ENCODE measurements at regions not wholly inside any gene's neighbourhood (a gene's known extent, or its start where the extent isn't known, plus 50 kb on each side); places are given as distances from the start of the nearest gene placed in this dataset.

DNA sequence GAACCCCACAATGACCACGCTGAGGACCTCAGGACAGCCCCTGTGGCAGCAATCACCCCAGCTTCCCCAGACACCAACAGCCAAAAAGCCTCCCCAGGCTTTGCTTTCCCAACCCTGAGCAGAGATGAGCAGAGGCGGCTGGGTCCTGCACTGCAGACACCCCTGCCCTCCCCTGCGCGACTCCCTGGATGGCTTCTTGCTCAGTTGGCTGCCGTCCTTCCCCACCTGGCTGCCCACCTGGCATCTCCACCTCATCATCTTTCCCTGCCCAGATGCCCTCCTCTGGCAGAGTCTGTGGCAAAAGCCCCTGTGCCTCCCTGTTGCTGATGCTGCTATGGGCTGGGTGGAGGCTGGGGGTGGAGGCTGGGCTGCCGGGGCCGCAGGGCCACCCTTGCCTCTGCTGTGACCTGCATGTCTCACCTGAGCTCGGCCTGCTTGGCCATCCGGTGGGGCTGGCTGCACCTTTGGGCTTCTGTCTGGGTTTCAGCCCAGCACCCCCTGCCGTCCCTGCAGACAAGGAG lies 567.7 kb downstream of the TCERG1L start:
- Mint-ChIP-seq H3K27me3 (no peaks in the 10 kb centered on the region), H3K27ac (no peak overlapping the region), H3K4me3 (no peak overlapping the region), H3K9me3 (peaks cover 3% of the 10 kb centered on the region), H3K36me3 (no peaks in the 10 kb centered on the region), H3K4me1 (no peaks in the 10 kb centered on the region)
- CTCF ChIA-PET: no interaction called here
- DNase-seq: peak; percentile 8

DNA sequence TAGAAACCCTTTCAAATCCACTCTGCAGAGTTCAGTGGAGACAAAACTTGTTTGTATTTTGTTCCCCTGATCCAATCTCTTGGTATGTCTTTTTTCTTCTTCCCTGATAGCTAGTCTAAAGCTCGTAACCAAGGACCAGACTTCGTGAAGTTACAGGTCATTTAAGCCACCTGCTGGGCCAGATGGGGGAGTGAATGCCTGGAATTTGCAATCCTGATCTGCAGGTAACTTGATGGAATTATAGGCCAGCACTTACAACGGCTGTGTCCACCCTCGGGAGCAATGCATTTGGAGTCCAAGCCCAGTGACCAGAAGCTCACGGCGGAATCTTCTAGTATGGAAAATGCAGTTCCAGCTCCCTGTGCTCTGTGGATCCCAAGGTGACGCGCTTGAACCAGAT lies 566.9 kb downstream of the TCERG1L start:
- Mint-ChIP-seq H3K4me3 (no peak overlapping the region), H3K4me1 (no peaks in the 10 kb centered on the region), H3K27ac (no peak overlapping the region), H3K9me3 (peaks cover 4% of the 10 kb centered on the region), H3K27me3 (no peaks in the 10 kb centered on the region), H3K36me3 (no peaks in the 10 kb centered on the region)
- CTCF ChIA-PET: no interaction called here
- peak; percentile 7 for DNase-seq

DNA sequence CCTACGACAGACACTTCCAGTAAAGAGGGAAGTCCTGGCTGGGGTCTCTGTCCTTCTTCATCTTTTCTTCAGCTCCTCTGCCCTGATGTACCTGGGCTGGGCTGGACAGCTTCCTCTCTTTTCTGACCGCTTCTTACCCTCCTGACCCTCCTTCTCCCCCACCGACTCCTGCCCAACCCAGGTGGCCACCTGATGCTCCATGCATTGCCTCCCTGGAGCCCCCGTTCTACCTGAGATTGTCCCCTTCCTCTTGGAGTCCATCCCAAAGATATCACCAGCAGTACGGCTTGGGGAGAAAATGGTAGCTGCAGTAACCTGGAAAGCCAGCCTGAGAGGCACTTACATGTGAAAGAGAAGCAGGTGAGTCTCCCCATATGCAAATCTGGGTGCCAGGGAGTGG lies 566.3 kb downstream of the TCERG1L start:
- H3K36me3 Mint-ChIP-seq: no peaks in the 10 kb centered on the region
- H3K27ac Mint-ChIP-seq: no peak overlapping the region
- no peak overlapping the region for H3K4me3 Mint-ChIP-seq
- CTCF ChIA-PET: no interaction called here
- H3K27me3 Mint-ChIP-seq: no peaks in the 10 kb centered on the region
- no peaks in the 10 kb centered on the region for H3K4me1 Mint-ChIP-seq
- H3K9me3 Mint-ChIP-seq: peaks cover 5% of the 10 kb centered on the region
- peak; percentile 6 for DNase-seq

DNA sequence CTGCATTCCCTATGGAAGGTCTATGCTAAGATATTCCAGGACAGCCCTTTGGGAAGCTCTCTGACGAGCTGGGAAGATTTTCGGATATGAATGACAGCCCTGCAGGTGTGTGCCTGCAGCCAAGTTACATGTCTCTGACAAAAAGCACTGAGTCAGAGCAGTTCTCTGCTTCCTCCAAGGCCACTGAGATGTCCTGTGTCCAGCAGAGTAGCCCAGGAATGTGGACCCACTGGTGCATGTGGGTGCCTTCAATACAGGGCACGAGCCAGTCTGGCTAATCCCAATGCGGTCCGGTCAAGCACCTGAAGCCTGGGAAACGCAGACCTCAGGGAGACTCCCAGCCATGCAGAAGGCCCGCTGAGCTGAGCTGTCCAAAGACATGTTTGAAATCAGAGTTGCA lies 565.7 kb downstream of the TCERG1L start:
- CTCF ChIA-PET: no interaction called here
- Mint-ChIP-seq H3K27me3 (no peaks in the 10 kb centered on the region), H3K27ac (no peak overlapping the region), H3K4me1 (no peaks in the 10 kb centered on the region), H3K36me3 (no peaks in the 10 kb centered on the region), H3K9me3 (peaks cover 5% of the 10 kb centered on the region), H3K4me3 (no peak overlapping the region)
- DNase-seq: peak; percentile 3

DNA sequence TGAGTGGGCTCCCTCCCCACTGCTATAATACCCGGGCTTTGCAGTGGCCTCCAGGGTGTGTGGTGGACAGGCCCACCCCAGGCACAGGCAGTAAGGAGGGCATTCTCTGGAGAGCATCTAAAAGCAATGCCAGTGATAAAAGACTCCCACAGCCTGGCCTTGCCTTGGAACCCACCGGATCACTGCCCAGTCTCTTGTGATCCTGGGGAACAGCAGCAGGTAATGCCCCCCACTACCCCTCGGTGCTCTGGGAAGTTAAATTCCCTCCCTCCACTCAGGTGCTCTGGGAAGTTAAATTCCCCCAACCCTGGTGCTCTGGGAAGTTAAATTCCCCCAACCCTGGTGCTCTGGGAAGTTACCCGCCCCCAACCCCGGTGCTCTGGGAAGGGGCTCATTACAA lies 565.2 kb downstream of the TCERG1L start:
- H3K27ac Mint-ChIP-seq: no peak overlapping the region
- DNase-seq: no peak
- peaks cover 5% of the 10 kb centered on the region for H3K9me3 Mint-ChIP-seq
- no peaks in the 10 kb centered on the region for H3K27me3 Mint-ChIP-seq
- no peaks in the 10 kb centered on the region for H3K4me1 Mint-ChIP-seq
- no peaks in the 10 kb centered on the region for H3K36me3 Mint-ChIP-seq
- H3K4me3 Mint-ChIP-seq: no peak overlapping the region
- CTCF ChIA-PET: no interaction called here

DNA sequence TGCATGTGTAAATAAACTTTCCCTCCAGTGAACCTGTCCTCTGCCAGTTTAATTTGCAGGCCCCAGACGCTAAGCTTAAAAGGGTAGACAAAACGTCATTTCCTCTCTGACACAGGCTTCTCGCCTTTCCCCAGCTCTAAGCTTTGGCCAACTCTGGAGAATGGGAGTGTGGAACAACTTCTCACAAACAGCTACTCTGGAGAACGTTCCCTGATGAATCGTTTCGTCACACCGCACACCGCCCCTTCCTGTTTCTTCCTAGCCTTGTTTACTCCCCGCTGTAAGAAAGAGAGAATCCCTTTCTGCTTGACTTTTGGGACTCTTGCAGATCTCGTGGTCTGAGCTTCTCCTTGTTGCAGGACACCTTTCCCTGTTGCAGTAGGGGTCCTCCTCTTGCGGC lies 564.2 kb downstream of the TCERG1L start:
- CTCF ChIA-PET: no interaction called here
- Mint-ChIP-seq H3K4me1 (no peaks in the 10 kb centered on the region), H3K27ac (no peak overlapping the region), H3K9me3 (peaks cover 5% of the 10 kb centered on the region), H3K27me3 (no peaks in the 10 kb centered on the region), H3K36me3 (no peaks in the 10 kb centered on the region), H3K4me3 (no peak overlapping the region)
- no peak for DNase-seq

DNA sequence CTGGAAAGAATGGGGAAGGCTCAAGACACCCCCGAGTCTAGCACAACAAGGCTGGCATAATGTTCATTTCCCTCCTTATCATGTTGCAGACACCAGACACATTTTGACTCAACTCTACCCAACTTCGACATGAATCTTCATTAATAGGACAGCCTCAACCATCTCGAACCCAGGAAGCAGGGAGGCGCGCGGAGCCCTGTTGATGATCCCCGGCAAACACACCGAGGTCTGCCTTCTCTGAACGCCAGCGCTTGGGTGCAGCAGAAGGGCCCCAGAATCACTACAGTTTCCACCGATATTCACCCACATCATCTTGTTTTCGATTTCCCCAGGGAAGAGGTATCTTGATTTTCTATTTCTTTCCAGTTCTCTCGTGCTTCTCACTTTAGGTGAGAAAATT lies 563.6 kb downstream of the TCERG1L start:
- H3K4me3 Mint-ChIP-seq: no peak overlapping the region
- no peaks in the 10 kb centered on the region for H3K4me1 Mint-ChIP-seq
- CTCF ChIA-PET: no interaction called here
- no peak overlapping the region for H3K27ac Mint-ChIP-seq
- no peak for DNase-seq
- no peaks in the 10 kb centered on the region for H3K36me3 Mint-ChIP-seq
- peaks cover 5% of the 10 kb centered on the region for H3K9me3 Mint-ChIP-seq
- no peaks in the 10 kb centered on the region for H3K27me3 Mint-ChIP-seq

DNA sequence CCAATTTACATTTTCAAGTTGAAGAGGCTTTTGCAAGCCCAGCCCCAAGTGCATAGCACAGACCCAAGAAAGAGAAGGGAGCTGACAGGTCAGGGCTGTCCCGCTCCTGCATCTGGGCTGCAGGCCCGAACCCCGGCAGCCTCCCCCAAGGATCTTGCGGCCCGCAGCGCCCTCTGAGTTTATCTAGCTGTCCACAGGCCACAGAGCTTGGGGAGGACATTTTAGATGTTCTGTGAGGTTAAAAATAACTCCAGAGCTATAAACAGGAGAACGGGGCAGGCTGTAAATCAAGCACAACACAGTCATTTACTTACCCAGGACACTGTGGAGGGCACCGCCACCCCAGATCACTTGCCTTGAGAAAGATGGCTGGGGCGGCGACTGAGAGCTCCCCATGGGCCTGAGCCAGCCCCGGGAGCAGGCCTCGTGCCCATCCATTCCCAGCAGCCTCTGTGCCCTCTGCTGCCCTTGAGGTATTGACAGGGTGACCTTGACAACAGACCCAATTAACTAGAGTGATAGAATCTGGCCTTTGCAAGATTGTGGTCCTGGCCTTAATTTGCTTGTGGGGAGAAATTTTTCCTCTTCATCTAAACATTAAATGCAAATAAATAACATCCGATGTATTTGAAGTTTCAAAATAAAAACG lies 563.0 kb downstream of the TCERG1L start:
- no peaks in the 10 kb centered on the region for H3K27me3 Mint-ChIP-seq
- H3K4me3 Mint-ChIP-seq: no peak overlapping the region
- no peaks in the 10 kb centered on the region for H3K36me3 Mint-ChIP-seq
- H3K27ac Mint-ChIP-seq: no peak overlapping the region
- H3K9me3 Mint-ChIP-seq: peaks cover 5% of the 10 kb centered on the region
- no peaks in the 10 kb centered on the region for H3K4me1 Mint-ChIP-seq
- CTCF ChIA-PET: no interaction called here
- no peak for DNase-seq

DNA sequence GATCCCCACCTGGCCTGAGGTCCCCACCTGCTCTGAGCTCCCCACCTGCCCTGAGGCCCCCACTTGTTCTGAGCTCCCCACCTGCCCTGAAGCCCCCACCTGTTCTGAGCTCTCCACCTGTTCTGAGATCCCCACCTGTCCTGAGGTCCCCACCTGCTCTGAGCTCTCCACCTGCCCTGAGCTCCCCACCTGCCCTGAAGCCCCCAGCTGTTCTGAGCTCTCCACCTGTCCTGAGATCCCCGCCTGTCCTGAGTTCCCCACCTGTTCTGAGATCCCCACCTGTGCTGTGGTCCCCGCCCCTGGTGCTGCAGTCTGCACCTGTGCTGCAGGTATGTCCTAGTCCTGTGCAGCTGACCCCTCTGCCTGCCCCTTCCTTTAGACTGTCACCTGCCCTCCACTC lies 561.6 kb downstream of the TCERG1L start:
- CTCF ChIA-PET: no interaction called here
- Mint-ChIP-seq H3K4me3 (no peak overlapping the region), H3K9me3 (peaks cover 1% of the 10 kb centered on the region), H3K36me3 (no peaks in the 10 kb centered on the region), H3K27me3 (no peaks in the 10 kb centered on the region), H3K27ac (no peak overlapping the region), H3K4me1 (no peaks in the 10 kb centered on the region)
- peak; percentile 8 for DNase-seq

DNA sequence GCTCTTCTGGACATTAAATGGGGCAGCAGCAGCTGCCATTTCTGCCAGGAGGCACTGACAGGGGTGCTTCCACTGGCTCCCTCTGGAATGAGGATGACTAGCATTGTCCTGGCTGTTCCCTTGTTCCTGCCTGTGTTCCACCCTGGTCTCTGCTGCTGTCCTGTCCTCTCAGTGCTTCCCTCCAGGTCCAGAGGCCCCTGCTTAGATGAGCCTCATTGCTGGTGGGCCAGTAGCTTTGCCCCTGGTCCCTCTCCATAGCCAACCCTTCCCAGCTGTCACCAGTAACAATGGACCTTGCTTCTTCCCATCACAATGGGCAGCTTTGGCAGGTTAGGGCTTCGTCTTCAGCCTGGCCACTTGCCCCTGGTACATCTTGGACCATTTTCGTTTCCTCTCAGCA lies 561.1 kb downstream of the TCERG1L start:
- no peak overlapping the region for H3K4me3 Mint-ChIP-seq
- no peaks in the 10 kb centered on the region for H3K4me1 Mint-ChIP-seq
- peaks cover 4% of the 10 kb centered on the region for H3K9me3 Mint-ChIP-seq
- no peaks in the 10 kb centered on the region for H3K36me3 Mint-ChIP-seq
- no peak overlapping the region for H3K27ac Mint-ChIP-seq
- CTCF ChIA-PET: no interaction called here
- no peaks in the 10 kb centered on the region for H3K27me3 Mint-ChIP-seq
- DNase-seq: peak; percentile 8

DNA sequence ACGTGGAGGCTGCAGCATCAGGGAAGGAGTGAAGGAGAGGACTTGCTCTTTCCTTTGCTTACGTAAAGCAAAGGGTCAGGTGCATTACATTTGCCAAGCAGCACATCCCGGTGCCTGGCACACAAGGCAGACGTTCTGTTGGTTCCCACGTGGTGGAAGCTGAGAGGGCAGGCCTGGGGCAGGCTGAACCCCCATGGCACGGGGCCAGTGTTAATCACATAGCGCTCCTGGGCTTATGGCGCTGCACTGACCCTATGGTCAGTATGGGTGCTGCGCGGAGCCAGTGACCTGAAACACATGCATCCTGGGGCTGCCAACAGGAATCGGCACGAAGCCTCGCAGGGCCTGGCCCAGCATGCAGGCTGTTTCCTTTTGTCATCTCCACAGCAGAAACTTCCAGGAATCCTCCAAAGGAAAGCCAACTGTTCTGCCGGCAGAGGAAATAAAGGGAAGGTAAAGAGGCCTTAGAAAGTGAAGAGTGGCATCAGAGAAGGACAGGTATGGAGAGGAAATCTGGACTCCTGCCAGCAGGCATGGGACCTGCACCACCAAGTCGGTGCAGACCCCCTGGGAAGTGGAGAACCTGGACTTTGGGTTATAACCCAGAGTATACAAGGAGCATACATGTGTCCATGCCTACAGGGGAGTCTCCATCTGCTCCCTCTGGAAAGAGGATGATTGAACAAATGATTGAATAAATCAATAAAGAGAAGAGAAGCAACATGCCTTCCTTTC lies 560.2 kb downstream of the TCERG1L start:
- CTCF ChIA-PET: no interaction called here
- Mint-ChIP-seq H3K36me3 (no peaks in the 10 kb centered on the region), H3K27me3 (no peaks in the 10 kb centered on the region), H3K4me1 (no peaks in the 10 kb centered on the region), H3K4me3 (no peak overlapping the region), H3K9me3 (peaks cover 5% of the 10 kb centered on the region), H3K27ac (no peak overlapping the region)
- peak; percentile 11 for DNase-seq

DNA sequence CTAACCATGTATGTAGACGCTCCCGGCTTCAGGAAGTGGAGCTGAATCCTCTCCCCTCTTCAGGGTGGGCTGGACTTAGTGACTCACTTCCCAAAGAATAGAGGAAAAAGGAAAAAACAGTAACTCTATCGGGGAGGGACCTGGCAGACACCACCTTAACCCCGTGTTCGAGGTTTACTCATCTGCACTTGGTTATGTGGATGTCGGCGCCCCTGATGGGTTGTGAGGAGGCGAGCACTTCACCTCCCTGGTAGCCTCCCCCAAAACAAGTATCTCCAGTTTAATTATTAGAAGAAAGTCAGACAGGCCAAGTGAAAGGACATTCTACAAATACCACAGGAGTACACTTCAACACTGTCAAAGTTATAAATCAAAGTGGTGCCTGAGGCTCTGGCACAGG lies 559.7 kb downstream of the TCERG1L start:
- H3K4me1 Mint-ChIP-seq: no peaks in the 10 kb centered on the region
- DNase-seq: peak; percentile 5
- H3K27ac Mint-ChIP-seq: no peak overlapping the region
- H3K36me3 Mint-ChIP-seq: no peaks in the 10 kb centered on the region
- peaks cover 5% of the 10 kb centered on the region for H3K9me3 Mint-ChIP-seq
- H3K27me3 Mint-ChIP-seq: no peaks in the 10 kb centered on the region
- CTCF ChIA-PET: no interaction called here
- H3K4me3 Mint-ChIP-seq: no peak overlapping the region

DNA sequence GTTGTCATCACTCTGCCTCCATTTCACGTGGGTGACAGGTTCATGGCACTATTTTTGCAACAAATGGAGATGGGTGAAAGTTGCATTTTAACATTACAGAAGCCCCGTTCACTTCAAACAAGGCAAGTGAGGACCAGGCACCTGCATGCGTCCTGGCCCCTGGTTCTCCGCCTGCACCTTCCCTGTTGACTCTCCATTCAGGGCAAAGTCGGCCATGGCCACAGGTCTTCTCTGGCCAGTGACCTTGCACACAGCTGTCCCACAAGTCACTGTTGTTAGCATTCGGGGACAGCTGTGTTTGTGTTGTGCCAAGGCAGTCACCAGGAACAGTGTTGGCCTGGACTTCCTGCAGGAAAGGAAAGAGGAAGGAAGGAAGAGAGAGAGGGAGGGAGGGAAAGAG lies 554.9 kb downstream of the TCERG1L start:
- CTCF ChIA-PET: no interaction called here
- H3K27me3 Mint-ChIP-seq: no peaks in the 10 kb centered on the region
- no peaks in the 10 kb centered on the region for H3K4me1 Mint-ChIP-seq
- H3K27ac Mint-ChIP-seq: no peak overlapping the region
- peaks cover 8% of the 10 kb centered on the region for H3K9me3 Mint-ChIP-seq
- DNase-seq: no peak
- H3K4me3 Mint-ChIP-seq: no peak overlapping the region
- H3K36me3 Mint-ChIP-seq: no peaks in the 10 kb centered on the region

DNA sequence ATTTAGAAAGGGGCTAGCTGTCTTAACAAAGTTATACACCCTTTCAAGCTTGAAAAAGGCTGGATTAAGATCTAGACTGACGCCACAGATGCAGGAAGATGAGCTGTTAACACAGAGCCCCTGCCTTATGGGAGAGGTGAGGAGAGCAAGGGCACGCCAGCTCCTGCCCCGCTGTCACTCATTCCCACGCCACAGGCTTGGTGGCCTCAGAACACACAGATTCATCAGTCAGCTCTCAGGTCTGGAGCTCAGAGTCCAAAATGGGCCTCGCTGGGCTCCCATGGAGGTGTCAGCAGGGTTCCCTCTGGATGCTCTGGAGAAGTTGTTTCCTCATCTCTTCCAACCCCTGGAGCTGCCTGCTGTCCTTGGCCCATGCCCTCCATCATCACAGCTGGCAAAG lies 554.2 kb downstream of the TCERG1L start:
- Mint-ChIP-seq H3K36me3 (no peaks in the 10 kb centered on the region), H3K9me3 (peaks cover 8% of the 10 kb centered on the region), H3K27ac (no peak overlapping the region), H3K4me1 (no peaks in the 10 kb centered on the region), H3K4me3 (no peak overlapping the region), H3K27me3 (no peaks in the 10 kb centered on the region)
- CTCF ChIA-PET: no interaction called here
- DNase-seq: peak; percentile 6

DNA sequence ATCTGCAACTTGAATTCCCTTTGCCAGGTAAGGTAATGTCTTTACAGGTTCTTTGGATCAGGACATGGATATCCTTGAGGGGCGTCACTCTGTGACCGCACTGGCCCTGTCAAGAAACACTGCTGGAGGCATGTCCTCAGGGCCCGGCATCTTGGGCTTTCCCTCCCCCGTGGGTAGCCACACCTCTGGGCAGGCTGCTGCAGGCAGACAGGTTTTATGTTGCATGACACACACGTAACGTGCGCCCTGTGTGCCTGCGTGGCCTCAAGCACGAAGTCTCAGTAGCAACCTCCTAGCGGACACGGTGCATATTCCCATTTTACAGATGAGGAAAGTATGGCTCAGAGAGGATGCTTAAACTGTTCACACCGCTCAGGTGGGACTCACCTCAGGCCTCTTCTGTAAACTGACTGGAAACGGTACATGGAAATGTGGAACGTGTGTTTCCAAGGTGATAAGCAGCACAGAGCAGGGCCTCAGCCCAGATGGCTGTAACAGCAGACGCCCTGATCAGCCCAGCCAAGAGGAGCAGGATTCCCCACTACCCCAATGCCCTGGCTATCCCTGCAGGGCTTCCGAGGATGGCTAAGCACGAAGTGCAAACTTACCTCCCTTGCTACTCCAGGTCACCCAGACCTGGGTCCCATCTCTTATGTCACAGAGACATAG lies 553.6 kb downstream of the TCERG1L start:
- CTCF ChIA-PET: no interaction called here
- Mint-ChIP-seq H3K4me3 (no peak overlapping the region), H3K27me3 (no peaks in the 10 kb centered on the region), H3K4me1 (no peaks in the 10 kb centered on the region), H3K9me3 (peaks cover 8% of the 10 kb centered on the region), H3K27ac (no peak overlapping the region), H3K36me3 (no peaks in the 10 kb centered on the region)
- peak; percentile 8 for DNase-seq

Measured in activated naive CD4-positive, alpha-beta T cell treated with anti-CD3 and anti-CD28 coated beads, Interleukin-2, amount 10 ng/mL, durations not matched to agents 7 days and 5 days (primary cell).